ENCODE measurements at regions not wholly inside any gene's neighbourhood (a gene's known extent, or its start where the extent isn't known, plus 50 kb on each side); places are given as distances from the start of the nearest gene placed in this dataset.

GRCh38 chr5:141777711-141778110, 95.7 kb upstream of the ARAP3 start:
- no peak for DNase-seq

GRCh38 chr5:141777130-141777529, 95.1 kb upstream of the ARAP3 start:
- DNase-seq: no peak

GRCh38 chr5:141773779-141774562, 91.9 kb upstream of the ARAP3 start:
- DNase-seq: no peak

GRCh38 chr5:141772281-141772680, 90.3 kb upstream of the ARAP3 start:
- no peak for DNase-seq

- DNase-seq: no peak
These were observed 89.5 kb upstream of the ARAP3 start for GRCh38 chr5:141771562-141771961.

- DNase-seq: no peak
These were observed 89.0 kb upstream of the ARAP3 start for GRCh38 chr5:141771031-141771430.

- no peak for DNase-seq
These were observed 87.6 kb upstream of the ARAP3 start for GRCh38 chr5:141769671-141770070.

- DNase-seq: no peak
These were observed 85.6 kb upstream of the ARAP3 start for GRCh38 chr5:141767671-141768070.

- DNase-seq: no peak
These were observed 84.0 kb upstream of the ARAP3 start for GRCh38 chr5:141765896-141766551.

- no peak for DNase-seq
These were observed 81.5 kb upstream of the ARAP3 start for GRCh38 chr5:141763541-141763940.

GRCh38 chr5:141762790-141763368, 80.8 kb upstream of the ARAP3 start:
- peak in 1 of 2 donors; percentile 34 for DNase-seq

GRCh38 chr5:141762316-141762715, 80.3 kb upstream of the ARAP3 start:
- no peak for DNase-seq

- DNase-seq: no peak
These were observed 78.7 kb upstream of the ARAP3 start for GRCh38 chr5:141760753-141761152.

GRCh38 chr5:141760193-141760592, 78.2 kb upstream of the ARAP3 start:
- no peak for DNase-seq

GRCh38 chr5:141758310-141758998, 76.4 kb upstream of the ARAP3 start:
- DNase-seq: no peak

GRCh38 chr5:141757402-141757801, 75.4 kb upstream of the ARAP3 start:
- DNase-seq: peak in 1 of 2 donors; percentile 7

GRCh38 chr5:141756196-141756595, 74.2 kb upstream of the ARAP3 start:
- no peak for DNase-seq

- peak; percentile 5 to 36 for DNase-seq
These were observed 72.1 kb upstream of the ARAP3 start for GRCh38 chr5:141753971-141754713.

GRCh38 chr5:141753143-141753970, 71.3 kb upstream of the ARAP3 start:
- DNase-seq: no peak

GRCh38 chr5:141747152-141748141, 65.4 kb upstream of the ARAP3 start:
- DNase-seq: no peak

GRCh38 chr5:141746395-141746794, 64.4 kb upstream of the ARAP3 start:
- DNase-seq: no peak
